HEK293 (cell line): ENCODE measurements at regions not wholly inside any gene's neighbourhood (a gene's known extent, or its start where the extent isn't known, plus 50 kb on each side); places are given as distances from the start of the nearest gene placed in this dataset.

ENCODE experiments used
- GLI2 ChIP-seq: fragments of 450-650 bp; formaldehyde crosslinking; IDR thresholded peaks from 2 replicates; pipeline ENCODE4; 2017; ENCODE audit warnings: missing biosample characterization, missing genetic modification characterization, low read depth, borderline replicate concordance
- ZNF138 ChIP-seq: fragments of 450-650 bp; formaldehyde crosslinking; IDR thresholded peaks from 2 replicates; pipeline ENCODE4 v1.5.1; 2016; ENCODE audit warnings: missing biosample characterization, missing genetic modification characterization, borderline replicate concordance
- ZNF561 ChIP-seq: fragments of 450-650 bp; IDR thresholded peaks from 2 replicates; pipeline ENCODE4 v1.5.1; 2018; ENCODE audit warnings: missing biosample characterization, missing genetic modification characterization, borderline replicate concordance
- ZSCAN18 ChIP-seq: fragments of 450-650 bp; formaldehyde crosslinking; IDR thresholded peaks from 2 replicates; pipeline ENCODE4 v1.5.1; 2016; ENCODE audit warnings: missing biosample characterization, missing genetic modification characterization
- ZSCAN23 ChIP-seq: fragments of 450-650 bp; formaldehyde crosslinking; IDR thresholded peaks from 2 replicates; pipeline ENCODE4 v1.5.1; 2016; ENCODE audit warnings: missing biosample characterization, missing genetic modification characterization
- TF ChIP-seq, protein P1 (sequence below): fragments of 450-650 bp; formaldehyde crosslinking; IDR thresholded peaks from 2 replicates; pipeline ENCODE4 v1.5.1; 2016; ENCODE audit warnings: missing biosample characterization, missing genetic modification characterization
- TF ChIP-seq, protein P2 (sequence below): fragments of 450-650 bp; formaldehyde crosslinking; IDR thresholded peaks from 2 replicates; pipeline ENCODE4 v1.5.1; 2016; ENCODE audit warnings: missing biosample characterization, missing genetic modification characterization

DNA sequence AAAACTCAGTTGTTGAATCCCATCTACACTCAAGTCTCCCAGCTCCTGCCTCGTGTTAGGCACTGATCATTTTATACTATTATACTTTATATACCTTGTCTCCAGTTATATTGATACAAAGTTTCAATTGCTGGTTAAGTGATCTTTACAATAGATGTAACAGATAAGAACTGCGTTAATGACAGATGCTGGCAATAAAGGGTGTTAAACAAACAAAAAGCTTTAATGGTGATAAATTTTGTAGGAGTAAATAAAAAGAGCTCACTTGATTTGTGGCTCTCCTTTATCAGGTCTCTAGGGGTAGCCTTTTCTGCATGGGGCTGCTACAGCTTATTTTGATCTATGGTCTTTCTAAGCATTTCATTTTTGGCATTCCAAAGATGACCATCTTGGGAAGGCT is 106.9 kb upstream of the GAREM1 start:
- TF ChIP-seq GLI2 (tag by site-specific recombination): no peak
- TF ChIP-seq, protein P1, sequence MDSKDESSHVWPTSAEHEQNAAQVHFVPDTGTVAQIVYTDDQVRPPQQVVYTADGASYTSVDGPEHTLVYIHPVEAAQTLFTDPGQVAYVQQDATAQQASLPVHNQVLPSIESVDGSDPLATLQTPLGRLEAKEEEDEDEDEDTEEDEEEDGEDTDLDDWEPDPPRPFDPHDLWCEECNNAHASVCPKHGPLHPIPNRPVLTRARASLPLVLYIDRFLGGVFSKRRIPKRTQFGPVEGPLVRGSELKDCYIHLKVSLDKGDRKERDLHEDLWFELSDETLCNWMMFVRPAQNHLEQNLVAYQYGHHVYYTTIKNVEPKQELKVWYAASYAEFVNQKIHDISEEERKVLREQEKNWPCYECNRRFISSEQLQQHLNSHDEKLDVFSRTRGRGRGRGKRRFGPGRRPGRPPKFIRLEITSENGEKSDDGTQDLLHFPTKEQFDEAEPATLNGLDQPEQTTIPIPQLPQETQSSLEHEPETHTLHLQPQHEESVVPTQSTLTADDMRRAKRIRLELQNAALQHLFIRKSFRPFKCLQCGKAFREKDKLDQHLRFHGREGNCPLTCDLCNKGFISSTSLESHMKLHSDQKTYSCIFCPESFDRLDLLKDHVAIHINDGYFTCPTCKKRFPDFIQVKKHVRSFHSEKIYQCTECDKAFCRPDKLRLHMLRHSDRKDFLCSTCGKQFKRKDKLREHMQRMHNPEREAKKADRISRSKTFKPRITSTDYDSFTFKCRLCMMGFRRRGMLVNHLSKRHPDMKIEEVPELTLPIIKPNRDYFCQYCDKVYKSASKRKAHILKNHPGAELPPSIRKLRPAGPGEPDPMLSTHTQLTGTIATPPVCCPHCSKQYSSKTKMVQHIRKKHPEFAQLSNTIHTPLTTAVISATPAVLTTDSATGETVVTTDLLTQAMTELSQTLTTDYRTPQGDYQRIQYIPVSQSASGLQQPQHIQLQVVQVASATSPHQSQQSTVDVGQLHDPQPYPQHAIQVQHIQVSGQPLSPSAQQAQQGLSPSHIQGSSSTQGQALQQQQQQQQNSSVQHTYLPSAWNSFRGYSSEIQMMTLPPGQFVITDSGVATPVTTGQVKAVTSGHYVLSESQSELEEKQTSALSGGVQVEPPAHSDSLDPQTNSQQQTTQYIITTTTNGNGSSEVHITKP (tag by site-specific recombination): no peak
- no peak for TF ChIP-seq ZNF561 (tag by site-specific recombination)
- no peak for TF ChIP-seq ZSCAN18
- TF ChIP-seq, protein P2, sequence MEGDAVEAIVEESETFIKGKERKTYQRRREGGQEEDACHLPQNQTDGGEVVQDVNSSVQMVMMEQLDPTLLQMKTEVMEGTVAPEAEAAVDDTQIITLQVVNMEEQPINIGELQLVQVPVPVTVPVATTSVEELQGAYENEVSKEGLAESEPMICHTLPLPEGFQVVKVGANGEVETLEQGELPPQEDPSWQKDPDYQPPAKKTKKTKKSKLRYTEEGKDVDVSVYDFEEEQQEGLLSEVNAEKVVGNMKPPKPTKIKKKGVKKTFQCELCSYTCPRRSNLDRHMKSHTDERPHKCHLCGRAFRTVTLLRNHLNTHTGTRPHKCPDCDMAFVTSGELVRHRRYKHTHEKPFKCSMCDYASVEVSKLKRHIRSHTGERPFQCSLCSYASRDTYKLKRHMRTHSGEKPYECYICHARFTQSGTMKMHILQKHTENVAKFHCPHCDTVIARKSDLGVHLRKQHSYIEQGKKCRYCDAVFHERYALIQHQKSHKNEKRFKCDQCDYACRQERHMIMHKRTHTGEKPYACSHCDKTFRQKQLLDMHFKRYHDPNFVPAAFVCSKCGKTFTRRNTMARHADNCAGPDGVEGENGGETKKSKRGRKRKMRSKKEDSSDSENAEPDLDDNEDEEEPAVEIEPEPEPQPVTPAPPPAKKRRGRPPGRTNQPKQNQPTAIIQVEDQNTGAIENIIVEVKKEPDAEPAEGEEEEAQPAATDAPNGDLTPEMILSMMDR (tag by site-specific recombination): no peak
- no peak for TF ChIP-seq ZSCAN23
- no peak for TF ChIP-seq ZNF138 (tag by site-specific recombination)
